GM18870 (cell line): ENCODE measurements at regions not wholly inside any gene's neighbourhood (a gene's known extent, or its start where the extent isn't known, plus 50 kb on each side); places are given as distances from the start of the nearest gene placed in this dataset.

Source experiments
- ATAC-seq: cut with Tn5 transposase; IDR thresholded peaks from one replicate; pipeline ENCODE4 v1.9.1; 2021; ENCODE audit warnings: moderate library complexity; ENCODE audit not compliant: unreplicated experiment

DNA sequence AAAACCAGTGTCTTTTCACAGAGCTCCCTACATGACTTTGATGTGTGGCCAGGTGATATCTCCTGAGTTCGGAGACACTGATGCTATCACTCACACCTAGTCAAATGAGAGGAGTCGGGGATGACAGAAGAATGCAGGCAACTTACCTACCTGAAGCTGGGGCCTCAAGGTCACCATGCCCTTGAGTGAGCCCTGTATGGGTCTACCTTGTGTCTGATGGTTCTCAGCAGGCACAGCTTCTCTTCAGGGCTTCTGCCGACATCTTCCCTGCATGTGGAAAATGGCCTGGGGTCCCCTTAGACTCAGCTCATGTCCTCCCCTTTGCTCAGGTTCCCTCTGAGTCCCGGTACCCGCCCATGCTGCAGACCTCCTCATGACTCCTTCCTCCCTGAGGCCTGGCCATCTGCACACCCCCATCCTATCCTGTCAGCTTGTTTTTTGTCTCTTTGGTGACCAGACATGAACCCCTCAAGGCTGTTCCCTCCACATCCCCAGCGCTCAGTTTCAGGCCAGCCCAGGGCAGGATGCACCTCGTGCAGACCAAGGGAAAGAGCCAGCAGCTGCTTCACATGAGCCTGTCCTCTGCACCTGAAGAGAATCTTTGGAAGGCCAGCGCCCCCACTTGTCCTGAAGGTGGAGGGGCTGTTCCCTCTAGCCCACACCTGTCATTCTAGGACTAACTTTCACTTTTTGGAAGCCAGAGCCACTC lies 74.6 kb upstream of the GDF10 start:
- ATAC-seq = no peak

DNA sequence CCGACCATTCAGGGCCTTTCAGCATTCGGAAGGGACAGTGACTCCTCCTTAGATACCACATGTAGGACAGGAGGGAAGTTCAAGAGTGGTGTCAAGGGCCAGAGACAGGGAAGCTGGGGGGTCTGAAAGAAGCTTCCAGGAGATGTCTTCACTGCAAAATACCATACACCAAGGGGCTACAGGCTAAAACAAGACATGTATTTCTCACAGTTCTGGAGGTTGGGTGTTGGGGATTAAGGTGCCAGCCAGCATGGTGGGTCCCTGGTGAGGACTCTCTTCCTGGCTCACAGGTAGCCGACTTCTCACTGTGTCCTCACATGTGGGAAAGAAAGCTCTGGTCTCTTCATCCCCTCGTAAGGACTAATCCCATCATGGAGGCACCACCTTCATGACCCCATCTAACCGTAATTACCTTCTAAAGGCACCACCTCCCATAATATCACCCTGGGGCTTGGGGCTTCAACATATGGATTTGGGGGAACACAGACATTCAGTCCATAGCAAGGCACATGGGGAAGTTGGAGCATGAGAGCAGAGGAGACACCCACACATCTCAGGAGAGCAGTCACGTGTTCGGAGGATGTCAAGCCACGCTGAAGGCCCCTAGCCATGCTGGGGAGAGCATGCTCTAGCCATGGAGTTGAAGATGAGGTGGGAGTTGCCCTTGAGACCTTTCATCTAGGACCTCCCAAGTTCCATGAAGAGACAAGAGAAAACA lies 73.9 kb upstream of the GDF10 start:
- ATAC-seq = no peak

DNA sequence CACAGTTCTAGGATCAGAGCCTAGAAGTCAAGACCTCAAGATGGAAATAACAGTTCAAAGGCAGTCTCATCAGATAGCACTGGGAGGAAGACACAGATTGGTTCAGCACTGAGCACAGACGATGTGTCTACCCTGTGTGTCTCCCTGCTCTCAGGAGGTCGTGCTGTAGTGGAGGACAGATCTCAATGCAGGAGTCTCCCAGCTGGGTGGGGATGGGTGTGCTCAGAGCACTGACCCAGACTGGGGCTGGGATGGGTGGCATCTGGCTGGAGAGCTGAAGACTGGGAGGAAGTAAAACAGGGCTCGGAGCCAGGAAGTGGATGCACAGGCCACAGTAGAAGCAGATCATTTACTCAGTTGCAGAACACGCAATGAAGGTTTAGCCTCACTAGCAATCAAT lies 69.5 kb upstream of the GDF10 start:
- ATAC-seq = no peak

DNA sequence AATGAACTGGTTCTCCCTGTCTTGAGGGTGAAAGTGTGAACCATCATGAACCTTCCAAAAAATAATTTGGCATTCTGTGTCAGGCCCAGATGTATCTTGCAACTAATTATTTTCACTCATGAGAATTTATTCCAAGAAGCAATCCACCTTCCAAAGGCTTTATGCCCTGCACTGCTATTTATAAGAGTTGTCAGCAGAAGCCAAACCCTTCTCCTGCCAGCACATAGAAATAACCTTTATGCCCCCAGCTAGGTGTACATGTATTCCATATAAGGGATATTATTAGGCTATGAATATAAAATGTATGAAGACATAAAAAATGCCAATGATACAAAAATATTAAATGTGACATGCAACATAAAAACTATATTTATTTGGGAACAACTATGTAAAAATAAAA lies 69.0 kb upstream of the GDF10 start:
- ATAC-seq = no peak

DNA sequence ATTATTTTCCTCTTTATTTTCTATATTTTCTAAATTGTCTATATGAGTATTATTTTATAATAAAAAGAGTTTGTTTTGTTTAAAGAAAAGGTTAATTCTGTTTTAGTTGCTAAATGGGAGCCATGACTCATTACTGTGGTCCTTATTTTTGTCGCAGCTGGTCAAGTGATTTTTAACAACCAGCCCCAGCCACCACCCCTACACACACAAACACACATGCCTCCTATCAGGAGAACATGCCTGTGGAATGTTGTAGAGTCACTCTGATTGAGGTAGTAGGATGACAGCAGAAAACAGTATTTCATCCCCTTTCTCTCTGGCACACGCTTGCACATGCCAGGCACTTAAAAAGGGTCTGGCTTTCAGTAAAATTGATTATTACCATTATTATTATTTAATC lies 68.6 kb upstream of the GDF10 start:
- no peak for ATAC-seq

DNA sequence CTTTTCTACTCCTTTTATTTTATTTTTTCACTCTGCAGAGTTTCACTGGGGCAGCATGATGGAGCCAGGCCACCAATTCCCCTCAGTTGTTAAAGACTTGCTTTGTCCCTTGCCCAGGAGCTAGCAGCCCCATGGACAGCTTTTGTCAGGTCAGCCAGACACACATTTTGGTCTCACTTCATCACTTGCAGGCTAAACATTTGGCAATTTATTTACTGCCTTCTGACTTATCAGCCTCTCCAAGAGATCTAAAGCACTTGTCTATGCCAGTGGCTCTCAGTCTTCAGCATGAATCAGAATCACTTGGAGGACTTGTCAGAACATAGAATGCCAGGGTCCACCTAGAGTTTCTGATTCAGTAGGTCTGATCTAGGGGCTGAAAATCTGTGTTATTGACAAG lies 66.4 kb upstream of the GDF10 start:
- no peak for ATAC-seq

DNA sequence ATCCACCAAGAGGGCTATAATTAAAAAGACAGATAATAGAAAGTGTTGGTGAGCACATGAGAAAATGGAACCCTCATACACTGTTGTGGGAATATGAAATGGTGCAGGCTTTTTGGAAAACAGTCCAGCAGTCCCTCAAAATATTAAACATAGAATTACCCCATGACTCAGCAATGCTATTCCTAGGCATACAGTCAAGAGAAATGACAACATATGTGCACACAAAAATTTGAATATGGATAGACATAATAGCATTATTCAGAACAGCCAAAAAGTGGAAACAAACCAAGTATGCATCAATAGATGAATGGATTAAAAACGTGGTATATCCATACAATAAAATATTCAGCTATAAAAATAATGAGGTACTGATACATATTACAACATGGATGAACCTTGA lies 64.5 kb upstream of the GDF10 start:
- no peak for ATAC-seq

DNA sequence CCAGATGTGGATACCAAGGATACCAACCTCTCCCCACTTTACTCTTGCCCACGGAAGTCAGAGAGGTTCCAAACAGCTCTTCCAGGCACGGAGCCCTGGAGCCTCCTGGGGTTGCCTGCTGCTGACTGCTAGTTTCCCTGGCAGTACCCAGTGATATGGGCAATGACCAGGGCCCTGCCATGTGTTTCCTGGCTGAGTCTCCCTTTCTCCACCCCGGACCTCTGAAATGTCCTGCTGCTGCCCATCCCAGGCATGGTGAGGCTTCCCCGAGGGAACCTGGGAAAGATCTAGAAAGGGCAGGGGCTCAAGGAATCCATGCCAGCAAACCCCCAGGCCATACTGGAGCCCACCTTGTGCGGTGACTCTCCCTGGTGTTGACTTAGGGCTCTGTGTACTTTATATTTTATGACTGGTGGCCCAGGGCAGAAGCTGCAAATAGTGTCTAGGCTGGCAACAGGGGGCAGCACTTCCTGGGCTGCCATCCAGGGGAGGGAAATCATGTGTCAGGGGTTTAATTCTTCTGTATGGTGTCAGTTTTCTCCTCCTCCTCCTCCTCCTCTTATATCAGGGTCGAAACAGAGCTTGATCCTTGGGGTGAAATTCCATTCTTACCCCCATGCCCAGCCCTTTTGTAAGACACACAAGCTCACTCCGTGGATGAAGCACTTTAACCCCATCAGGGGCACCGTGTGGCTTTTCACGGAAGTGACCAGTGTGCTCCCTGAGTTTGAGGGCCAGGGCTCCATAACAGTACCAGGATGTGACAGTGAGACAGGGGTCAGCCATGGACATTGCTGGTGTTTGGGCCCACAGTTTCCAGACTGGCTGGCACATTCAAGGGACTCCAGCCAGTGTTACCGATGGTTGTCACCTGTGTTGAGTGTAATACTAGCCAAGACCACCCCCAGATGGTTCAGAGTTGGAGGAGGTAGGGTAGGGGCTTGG lies 62.4 kb upstream of the GDF10 start:
- no peak for ATAC-seq

DNA sequence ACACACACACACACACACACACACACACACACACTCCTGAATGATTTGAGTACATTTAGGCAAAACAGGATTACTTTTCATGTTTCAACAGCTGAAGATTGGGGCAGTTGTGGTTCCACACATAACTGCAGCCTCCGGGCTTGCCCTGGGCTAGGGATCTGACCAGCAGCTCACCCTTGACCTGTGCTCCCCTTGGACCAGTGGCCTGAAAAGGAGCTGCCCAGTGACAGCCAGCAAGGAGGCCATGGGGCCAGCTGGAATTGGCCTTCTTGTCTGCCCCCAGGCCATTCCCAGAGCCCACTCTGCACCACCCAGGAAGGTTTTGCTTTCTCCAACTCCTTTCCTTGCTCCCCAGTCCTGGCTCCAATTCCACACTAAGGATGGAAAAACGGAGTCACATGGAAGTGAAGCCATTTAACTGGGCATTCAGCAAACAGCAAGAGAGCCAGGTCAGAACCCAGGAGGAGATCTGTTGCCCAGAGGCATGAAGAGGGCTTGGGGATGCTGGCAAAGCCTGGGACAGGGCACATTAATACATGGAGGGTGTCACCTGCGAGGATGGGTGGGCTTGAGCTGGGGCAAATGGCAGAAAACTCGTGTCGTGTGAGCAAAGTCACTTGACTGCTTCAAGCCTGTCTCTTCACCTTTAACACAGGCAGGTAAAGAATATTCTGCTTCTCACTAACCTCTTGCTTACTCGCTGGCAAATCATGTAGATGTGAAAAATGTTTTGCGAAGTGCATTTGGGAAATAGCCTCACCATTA lies 61.5 kb upstream of the GDF10 start:
- no peak for ATAC-seq

DNA sequence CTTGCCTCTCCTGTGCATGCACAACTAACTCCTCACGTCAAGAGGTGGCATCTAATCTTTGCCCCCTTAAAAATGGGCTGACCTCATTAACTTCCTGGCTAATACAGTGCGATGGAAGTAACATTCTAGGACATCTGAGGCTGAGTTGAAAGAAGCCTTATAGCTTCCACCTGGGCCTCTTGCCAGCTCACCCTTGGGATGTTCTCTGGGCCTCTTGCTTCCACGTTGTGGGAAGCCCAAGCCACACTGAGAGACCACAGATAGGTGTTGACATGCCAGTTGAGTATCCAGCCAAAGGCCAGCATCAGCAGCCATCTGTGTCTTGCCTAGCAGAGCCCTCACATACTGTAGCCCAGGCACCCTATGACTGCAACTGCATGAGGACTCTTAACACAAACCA lies 60.8 kb upstream of the GDF10 start:
- ATAC-seq = no peak

DNA sequence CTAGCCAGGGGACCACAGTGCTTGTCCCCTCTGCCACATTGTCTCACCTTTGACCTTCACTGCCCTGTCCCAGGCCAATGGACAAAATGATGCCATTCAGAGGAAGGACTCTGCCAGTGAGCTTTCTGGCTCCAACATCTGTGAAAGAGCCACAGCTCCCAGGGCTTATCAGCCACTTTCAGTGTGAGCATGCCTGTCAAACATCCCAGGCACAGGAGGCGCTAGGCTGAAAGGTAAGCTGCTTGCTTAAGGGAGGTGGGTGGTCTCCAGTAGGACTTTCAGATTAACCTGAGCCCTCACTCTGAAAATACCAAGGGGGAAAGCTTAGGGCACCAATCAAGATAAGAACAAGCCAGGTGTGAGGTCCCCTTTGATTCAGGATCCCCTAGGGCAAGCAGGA lies 59.8 kb upstream of the GDF10 start:
- ATAC-seq = no peak

DNA sequence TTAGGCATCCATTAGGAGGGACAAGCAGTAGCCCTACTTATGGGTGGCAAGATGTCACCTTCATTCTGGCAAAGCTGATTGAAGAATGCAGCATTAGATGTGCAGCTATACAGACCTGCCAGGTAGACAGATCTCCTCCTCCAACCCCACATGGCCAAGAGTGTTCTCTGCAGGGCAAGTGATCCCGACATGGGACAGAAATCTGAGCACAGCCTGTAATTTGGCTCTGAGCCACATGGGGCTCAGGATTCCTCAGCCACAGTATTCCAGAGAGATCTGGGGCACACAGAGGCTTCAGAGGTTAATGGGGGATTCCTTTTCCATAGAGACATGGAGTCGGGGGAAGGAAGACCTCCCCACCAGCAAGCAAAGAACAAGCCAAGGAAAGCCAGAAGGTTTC lies 58.7 kb upstream of the GDF10 start:
- no peak for ATAC-seq

DNA sequence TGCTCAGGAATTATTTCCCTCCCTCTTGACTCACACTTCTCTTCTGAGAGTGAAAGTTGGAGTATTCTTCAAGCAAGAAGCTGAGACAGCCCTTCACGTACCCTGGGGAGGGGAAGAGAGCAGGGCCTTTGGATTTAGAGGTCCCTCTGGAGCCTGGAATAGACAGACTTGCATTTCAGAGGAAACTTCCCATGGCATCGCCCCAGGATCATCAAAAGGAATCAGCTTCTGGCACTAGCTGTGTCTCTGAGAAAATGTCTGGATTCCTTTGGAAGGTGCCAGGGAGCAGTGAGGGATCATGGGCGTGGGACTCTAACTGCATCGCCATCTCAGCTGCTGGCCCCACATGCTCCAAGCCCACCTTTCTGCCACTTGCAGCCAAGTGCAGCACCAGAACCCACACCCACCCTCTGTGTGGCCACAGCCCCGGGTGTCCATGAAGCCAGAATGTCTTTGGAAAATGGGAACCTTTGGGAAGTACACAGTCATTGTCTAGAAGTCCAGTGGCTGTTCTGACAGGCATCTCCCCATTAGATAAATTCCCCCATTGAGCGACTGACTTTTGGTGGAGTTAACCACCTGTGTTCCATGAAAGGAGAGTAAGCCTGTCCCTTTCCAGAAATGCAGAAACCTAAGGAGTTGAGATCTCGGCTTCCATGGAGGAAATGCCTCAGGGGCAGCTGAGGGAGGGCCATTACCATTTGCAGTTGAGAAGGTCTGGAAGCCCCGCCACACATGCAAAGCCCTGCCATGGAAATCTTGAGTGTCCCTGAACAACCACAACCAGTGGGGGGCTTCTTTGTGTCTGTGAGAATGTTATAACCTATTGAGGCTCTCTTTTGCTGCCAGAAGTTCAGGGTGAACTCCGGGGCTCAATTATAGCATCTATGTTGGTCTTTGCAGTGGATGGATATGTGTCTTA lies 57.8 kb upstream of the GDF10 start:
- ATAC-seq = no peak

DNA sequence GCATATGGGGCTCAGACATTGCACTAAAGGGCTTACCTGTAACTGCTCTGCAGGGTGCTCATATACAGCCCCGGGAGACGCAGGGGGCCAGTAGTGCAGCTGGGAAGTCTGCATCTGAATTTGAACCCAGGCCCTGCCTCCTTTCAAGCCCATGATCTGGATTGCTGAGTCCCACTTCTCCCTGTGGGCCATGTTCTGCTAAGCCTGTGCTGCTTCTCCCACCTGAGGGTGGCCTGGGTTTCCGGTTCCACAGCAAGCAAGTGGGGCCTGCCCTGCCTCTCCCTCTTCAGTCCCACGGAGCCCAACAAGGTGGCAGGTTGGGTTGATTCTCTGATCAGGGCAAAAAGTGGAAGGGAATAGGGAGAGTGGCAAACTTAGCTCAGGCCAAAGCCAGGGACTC lies 56.6 kb upstream of the GDF10 start:
- ATAC-seq = no peak

DNA sequence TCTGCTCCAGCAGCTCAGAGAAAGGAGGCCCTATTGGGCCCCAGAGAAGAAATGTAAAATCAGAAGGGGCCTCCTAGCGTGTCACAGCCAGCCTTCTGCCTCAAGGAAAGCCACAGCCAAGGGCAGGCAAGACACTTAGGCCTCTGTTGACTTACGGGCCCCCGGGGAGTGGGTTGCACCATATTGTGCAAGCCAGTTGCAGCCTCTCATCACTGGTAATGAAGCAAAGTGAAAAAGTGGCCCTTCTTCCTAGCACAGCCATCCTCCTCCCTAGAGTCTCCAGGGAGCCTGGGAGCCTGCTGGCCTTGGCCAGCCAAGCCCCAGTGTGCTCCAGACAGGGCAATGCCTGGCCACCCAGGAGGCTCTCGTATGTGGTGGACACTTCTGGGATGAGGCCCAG lies 56.2 kb upstream of the GDF10 start:
- no peak for ATAC-seq

DNA sequence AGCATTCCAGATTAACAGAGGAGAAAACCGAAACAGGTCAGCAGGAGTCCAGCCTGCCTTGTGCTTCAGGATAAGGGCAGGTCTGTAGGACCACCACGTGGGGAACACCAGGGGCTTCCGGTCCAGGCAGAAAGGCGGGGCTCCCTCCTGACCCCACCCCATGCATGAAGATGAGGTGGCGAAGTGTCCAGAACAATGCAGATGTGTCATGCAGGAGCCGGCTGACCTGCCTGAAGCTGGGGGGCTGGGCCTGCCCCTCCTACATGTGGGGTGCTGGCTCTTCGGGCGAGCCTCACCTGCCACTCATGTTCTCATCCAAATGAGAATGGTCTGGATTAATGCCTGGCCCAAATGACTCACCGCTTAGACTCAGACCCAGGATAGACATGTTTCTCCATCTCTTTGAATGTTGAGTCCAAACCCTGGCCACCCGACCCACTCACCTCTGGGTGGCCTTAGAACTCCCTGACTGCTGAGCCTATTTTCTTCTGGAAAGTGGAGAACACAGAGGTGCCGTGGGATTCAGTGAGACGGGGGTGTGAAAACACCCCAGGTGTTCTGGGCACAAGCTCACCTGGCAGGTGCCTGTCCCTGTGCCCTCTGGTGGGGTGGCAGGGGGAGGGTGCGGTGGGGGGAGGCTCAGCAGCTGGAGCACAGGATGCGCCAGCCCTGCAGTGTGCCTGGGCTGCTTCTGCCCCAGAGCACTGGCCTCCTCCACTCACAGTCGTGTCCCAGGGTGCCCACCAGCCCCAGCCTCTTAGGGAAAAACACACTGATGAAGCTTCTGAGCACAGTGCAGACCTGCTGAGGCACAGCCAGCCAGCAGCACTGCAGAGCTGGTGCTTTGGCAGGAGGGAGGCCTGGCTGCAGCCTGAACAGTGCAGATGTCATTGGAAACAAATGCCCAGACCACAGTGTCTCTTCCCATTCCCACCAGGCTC lies 55.2 kb upstream of the GDF10 start:
- ATAC-seq = no peak

DNA sequence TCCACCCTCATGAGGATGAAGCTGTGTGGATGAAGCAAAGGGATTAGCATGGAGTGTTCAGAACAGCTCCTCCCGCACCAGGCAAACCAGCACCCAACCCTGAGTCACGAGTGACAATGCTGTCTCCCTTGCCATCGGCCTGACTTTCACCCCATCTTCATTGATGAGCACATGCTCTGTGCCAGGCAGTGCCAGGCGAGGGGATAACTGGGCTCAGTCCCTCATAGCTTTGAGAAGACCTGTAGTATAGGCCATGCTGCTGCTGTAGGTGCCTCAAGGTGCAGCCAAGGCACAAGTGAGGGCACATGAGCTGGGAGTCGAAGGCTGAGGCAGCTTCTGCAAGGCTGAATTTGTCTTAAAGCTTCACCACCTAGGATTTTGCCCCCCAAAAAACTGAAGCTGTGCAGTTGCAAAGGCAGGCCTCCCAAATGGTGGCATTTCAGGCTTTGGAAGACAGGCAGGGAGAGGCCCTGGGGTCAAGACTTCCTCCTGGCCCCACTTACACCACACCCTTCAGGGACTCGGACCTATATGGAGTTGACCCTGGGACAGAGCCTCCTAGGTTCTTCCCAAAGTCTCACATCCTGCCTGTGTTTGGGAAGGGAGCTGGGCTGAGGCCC lies 54.2 kb upstream of the GDF10 start:
- ATAC-seq = no peak

DNA sequence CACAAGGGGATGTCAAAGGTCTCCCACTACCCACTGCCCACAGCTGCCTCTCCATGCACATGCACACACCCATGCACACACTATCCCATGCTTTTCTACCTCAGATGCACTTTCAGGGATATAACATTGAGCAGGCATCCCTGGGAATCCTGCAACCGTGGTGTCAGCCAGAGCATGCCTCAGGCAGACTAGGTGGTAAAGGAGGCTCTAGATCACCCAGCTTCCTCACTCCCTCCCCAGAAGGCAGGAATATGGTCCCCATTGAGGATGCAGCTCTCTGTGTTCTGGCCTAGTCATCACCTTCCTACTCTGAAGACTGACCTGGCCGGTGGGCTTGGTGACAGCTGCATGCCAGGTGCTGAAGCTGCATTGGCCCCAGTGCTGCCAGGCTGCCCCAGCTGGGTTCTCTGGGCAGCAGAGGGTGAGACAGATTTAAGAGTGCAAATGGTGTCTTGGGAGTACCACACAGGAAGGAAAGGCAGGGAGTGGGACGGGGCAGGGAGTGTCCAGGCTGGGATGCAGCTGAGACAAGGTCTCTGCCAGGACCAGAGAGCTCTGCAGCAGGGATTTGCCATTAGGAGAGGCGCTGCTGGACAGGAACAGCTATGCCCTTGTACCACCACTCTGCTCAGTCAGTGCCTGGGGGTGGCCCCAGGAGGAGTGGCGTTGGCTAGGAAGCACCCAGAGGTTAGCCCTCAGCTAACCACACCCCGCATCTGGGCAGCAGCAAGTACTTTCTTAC lies 53.4 kb upstream of the GDF10 start:
- no peak for ATAC-seq
